ENCODE measurements at regions not wholly inside any gene's neighbourhood (a gene's known extent, or its start where the extent isn't known, plus 50 kb on each side); places are given as distances from the start of the nearest gene placed in this dataset.

DNA sequence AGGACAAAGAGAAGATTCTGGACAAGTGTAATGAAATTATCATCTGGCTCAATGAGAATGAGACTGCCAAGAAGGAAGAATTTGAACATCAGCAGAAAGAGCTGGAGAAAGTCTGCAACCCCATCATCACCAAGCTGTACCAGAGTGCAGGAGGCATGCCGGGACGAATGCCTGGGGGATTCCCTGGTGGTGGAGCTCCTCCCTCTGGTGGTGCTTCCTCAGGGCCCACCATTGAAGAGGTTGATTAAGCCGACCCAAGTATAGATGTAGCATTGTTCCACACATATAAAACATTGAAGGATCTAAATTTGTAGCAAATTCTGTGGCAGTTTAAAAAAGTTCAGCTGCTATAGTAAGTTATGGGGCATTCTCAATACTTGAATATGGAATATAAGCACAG is 174.3 kb upstream of the CCND2 start:
- no peak for DNase-seq

DNA sequence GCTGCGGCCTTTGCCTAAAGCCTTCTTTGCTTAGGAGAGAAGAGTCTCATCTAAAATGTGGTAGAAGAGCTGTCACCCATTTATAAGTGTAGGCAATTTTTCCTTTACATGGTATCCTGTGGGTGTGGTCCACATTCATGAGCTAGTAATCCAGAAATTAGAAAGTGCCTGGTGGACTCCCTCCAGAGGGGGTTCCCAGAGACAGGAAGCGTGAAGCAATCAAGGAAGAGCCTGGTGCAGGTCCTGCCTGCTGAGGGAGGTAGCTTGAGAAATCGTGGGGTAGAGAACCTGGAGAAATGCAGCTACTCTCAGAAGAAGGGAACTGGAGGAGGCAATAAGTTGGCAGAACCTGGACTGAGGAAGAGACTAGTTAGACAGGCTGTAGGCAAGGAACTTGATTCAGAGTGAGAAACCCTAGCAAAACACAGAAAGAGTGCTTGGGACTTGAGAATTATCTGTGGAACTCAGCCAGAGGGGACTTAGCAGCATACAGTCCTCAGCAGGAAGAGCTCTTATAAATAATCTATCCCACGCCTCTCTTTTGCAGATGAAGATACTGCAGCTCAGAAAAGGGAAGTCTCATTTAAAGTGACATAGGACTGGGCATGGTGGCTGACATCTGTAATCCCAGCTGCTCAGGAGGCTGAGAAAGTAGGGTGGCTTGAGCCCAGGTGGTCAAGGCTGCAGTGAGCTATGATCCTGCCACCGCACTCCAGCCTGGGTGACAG is 182.4 kb upstream of the CCND2 start:
- peak; percentile 9 for DNase-seq

DNA sequence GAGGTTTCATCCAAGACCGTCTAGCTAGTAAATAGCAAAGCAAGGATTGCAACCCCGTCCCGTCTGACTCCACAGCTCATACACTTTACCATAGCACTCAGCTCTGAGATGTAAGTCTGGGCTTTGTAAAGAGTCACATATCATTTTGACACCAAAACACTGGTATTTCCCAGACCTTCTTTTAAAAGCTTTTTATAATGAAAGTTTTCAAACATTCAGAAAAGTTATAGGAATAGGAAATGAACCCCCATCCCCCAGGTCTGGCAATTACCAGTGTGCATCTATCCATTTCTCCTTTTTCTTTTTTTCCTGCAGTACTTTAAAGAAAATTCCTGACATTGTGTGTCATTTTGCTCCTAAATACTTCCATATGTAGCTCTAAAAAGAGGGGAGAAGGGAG is 183.6 kb upstream of the CCND2 start:
- DNase-seq: peak; percentile 5

DNA sequence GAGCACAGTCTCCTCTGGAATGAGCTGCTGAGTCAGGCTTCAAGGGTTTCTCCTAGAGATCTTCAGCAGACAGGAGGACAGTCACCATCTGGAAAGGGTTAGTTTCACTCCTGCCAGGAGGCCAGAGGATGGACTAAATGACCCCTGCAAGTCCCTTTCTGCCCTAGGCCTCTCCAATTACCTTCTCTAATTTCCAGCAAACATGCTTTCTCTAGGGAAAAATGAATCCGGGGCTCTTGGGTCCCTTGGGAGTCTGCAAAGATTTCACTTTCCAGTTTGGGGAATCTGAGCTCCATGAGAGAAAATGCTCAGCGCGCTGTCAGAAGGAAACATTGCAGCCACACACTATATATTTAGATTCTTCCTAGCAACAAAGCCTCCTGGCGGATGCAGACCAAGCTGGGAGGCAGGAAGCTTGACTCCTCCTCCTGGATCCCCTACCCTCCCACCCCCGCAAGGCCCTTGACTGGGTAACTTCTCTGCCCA is 184.4 kb upstream of the CCND2 start:
- DNase-seq: peak; percentile 64

DNA sequence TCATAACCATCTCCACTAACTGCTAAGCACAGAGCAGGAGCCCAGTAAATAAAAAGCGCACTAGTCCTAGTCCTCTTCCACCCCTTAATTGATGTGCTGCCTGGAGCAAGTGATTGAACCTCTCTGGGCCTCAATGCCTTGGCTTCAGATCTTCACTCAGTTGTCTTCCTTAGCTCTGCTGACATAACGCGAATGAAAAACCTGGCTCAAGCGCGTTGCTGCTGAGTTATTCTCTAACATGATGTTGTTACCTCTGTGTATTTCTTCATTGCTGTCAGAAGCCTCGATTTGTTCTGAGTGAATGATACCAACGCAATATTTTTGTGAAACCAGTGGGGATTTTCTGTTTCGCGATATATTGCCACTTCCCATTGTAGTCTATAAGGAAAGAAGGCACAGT is 185.1 kb upstream of the CCND2 start:
- no peak for DNase-seq

DNA sequence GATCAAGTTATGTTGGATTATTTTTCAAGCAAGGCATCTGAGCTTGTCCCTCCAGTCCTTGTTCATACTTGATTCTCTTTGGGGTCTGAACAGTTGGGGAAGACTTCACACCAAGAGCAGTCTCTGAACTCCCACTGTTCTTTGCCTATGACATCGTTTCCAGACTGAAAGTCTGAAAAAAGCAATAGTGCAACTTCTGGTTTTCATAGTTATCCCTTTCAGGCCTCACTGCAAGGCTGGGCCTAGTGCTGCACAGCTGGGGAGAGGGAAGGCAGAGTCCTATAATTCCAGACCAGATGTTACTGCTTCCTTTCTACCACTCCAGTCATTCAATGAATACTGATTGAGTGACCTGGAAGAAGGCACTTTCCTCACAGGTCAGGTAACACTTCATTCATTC is 187.1 kb upstream of the CCND2 start:
- DNase-seq: no peak

DNA sequence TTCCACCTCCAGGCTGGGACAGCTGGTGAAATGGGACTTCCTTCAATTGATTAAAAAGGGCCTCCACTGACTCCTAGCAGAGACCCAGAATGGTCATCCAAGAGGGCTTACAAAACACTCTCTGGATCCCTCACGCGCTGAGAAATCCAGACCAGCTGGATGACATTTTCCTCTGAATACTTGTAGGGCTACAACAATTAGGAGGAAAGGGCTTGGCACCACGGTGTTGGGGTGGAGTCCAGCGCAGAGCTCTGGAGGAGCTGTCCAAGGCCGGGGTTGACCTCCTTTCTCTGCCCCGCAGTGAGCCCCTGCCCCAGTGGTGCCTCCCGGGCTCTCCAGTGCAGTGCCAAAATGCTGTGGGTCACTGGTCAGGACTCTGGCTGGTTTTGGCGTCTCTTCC is 189.0 kb upstream of the CCND2 start:
- no peak for DNase-seq

DNA sequence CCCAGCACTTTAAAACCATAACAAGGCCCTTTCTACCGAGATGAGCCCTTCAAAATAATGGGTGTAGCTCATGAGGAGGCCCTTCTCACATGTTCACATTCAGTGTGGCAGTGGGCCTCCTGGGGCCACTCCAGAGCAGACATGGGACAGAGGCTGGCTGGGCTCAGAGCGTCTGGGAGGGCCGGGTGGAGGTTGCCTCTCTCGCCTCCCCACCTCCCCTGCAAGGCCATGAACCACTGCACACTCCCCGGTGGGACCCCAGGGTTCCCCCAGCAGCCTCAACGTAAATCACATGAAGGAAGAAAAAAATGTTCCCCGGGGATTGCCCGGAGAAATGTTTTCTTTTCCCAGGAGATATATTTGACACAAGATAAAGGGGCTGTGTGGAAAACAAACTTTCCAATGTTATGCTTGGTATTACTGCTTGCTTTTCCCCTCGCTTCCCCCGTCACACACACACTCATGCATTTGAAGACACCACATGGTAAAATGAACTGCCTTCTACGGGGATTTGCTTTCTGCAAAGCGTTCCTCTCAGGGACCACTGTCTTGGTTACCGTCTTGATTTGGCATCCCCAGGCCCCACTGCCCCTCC is 190.7 kb upstream of the CCND2 start:
- DNase-seq: no peak

DNA sequence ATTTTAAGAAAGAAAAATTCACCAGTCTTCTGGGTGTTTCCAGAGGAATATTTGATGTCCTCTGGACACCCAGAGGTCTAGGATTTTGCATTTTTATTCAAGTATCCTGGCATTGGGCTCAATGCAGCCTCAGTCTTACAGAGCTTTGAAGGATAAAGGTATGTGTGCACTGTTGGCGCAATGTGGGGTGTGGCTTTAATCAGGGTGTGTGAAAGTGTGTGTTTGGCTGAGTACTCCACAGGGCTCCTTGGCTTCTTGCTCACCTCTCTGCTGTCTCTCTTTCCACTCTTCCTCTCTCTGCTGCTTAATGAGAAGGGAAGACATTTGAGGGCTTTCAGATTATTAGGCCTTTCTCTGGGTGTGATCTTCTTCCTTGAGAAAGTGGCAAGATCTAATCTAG is 193.3 kb upstream of the CCND2 start:
- no peak for DNase-seq

DNA sequence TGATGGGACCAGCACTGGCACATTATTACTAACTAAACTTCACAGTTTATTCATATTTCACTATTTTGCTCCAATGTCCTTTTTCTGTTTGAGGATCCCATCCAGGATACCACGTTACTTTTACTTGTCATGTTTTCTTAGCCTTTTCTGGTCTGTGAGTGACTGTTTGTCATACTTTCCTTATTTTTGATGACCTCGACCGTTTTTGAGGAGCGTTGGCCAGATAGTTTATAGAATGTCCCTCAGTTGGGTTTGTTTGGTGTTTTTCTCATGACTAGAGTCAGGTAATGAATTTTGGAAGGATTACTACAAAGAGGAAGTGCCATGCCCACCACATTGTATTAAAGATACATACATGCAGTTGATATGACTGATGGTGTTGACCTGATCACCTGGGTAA is 199.4 kb upstream of the CCND2 start:
- no peak for DNase-seq

DNA sequence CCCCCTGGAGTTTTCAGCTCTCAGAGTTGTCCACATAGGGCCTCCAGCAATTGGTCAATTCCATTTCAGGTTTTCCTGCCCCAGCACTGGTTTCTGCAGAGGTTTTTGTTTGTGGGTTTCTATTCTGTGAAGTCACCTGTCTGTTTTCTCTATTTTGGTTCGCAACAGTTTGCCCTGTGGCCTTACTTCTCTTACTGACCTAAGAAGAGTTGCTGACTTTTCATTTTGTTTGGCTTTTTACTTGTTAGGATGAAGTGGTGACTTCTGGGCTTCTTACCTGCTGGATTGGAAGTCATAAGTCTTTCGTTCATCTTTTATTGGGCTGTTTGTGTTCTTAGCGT is 196.4 kb upstream of the PARP11 start:
- no peak for DNase-seq

DNA sequence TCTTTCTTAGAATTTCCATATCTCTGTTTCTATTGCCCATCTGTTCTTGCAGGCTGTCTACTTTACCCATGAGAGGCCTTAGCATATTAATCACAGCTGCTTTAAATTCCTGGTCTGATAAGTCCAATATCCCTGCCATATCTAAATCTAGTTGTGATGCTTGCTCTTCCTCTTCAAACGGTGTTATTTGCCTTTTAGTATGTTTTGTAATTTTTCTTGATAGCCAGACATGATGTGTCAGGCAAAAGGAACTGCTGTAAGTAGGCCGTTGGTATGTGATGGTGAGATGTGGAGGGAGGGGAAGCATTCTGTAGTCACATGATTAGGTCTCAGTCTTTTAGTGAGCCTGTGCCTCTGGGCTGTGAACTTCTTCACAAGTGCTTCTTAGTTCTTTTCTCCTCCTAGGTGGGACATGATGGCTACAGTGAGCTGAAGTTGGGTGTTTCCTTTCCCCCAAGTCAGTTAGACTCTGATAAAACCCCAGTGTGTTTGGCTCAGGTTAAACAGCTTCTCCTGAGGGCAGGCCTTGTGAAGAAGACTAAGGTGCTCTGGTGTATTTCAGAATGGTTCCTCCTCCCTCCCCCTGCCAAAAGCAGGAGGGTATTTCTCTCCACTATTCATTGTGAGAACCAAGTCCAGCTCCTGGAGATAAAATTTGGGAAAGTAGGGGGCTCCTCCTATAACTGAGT is 195.9 kb upstream of the PARP11 start:
- peak; percentile 34 for DNase-seq

DNA sequence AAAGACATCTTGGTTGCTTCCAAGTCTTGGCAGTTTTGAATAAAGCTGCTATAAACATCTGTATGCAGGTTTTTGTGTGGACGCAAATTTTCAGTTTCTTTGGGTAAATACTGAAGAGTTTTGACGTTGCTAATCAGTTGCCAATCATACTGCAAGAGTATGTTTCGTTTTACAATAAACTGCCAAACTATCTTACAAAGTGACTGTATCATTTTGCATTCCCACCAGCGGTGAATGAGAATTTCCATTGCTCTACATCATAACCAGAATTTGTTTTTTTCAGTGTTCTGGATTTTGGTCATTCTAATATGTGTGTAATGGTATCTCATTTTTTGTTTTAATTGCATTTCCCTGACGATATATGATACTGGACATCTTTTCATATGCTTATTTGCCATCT is 190.8 kb upstream of the PARP11 start:
- no peak for DNase-seq

DNA sequence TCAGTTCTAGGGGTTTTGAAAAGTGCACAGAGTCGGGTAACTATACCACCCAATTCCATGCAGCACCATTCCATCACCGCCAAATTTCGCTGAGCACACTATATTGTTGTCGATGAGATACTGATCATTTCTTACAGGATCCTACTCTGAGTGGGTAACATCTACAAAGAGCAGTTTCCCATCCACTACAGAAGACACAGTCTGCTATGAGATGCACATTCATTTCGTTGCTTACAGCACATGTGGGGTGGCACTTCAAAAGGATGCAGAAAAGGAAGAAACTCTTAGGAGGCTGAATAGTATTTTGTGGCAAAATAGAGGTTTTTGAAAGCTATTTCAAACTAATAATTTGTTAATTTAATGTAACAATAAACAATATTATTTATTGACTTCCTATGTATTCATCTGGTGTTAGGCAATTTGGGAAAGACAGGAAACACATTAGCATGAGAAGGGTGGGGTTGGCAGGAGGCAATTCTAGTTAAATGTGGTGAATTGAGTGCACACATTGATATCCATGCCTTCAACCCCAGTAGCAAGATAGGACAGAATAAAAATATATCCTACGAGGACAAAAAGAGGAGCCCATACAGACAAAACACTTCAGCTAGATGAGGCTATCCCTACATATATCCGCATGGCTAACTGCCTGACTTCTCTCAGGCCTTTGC is 186.8 kb upstream of the PARP11 start:
- DNase-seq: no peak

DNA sequence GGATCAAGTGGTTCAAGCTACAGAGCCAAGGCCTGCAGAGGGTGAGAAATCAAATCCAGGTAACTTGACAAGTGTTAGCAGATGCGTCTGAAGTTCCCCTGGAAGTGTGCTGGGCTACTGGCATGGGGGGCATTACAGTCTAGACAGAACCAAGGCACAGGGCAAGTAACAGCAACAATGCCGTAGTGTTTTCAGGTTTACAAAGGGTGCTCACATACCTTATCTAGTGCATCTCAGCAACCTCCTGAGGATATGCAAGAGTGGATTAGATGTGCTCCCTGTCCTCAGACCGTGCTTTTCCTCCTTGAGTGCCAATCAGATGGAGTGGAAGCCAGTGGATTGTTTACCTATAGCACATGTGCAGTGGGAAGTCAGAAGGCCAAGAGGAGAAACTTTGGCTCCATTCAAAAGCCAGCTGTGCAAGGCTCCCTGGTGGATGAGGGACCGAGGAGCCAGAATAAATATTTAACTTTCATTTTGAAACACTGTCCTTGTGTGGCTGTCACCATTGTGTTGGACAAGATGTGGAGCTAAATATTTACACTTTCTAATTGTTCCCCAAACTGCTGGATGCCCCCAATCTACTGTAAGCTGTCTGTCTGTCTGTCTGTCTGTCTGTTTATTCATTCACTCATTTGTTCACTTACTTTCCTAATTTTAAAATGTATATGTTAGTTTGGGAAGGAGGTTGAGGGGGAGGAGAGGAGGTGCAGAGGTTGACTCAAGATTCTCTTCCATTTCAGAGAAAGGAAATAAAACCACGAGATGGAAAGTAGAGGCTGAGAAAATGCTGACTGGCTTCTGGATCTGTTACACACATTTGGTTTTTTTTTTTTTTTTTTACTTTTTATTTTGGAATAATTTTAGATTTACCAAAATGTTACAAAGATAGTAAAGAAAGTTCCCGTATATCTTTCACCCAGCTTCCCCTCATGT is 184.0 kb upstream of the PARP11 start:
- no peak for DNase-seq

DNA sequence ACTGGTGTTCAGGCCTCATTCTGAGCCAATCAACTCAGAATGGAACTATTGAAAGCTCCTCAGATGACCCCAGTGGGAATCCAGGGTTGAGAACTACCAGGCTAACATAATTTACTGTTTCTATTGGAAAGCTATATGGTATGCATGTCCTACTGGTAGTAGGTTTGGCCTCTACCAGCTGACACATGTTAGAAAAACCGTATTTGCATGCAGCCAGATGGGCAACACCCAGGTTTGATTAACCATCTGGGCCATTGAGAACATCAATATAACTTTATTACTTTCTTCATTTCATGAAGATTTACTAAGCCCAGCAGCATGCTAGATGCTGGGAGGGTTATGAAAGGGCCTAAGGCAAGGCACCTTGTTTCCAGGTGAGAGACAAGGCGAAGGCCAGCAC is 181.4 kb upstream of the PARP11 start:
- no peak for DNase-seq

DNA sequence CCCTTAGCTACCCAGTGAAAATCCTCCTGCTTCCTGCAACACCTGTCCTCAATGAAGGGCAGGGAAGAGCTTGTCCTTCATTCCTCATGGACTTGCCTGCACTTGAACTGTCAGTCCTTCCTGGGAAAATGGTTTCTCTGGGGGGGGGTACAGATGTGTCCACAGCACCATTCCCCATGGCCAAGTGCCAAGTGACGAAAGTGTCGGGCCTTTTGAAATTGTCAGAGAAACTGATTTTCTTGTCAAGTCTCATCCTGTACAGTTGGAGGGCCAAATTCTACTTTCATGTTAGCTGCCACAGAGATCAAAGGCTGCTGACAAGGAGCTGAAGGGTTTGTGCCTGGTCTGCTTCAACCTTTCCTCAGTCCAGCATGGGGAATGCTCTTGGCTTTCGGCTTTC is 179.5 kb upstream of the PARP11 start:
- DNase-seq: no peak

DNA sequence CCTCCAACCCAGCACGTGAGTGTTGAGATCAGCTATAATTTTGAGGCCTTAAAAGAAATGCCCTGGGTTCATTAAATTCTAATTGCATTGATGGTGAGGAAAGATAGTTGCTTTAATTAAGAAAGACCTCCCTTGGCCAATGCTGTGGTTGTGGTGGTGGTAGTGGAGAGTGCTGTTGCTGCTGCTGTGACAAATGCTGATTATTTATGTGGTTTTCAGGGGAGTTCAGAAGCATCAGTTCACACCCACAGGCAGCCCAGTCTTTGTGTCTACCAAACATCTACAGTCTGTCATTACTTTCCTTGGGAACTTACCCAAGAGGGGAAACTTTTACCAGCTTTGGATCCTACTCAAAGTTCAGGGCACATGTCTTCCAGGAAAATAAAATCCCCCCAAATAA is 178.4 kb upstream of the PARP11 start:
- no peak for DNase-seq

DNA sequence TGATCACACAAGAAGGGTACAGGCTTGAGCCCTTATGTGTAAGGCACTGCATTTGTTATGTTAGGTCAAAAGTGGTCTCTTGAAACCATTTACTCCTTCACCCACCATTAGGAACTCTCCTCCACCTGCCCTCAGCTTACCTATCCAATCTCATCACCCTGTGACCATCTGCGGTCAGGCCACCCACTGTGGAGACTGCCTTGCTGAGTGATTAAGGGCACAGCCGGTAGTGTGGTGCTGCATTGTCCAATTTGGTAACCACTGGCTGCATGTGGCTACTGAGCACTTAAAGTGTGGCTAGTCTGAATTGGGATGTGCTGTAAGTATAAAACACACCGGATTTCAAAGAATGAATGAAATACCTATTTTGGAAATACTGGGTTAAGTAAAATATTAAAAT is 177.1 kb upstream of the PARP11 start:
- no peak for DNase-seq

DNA sequence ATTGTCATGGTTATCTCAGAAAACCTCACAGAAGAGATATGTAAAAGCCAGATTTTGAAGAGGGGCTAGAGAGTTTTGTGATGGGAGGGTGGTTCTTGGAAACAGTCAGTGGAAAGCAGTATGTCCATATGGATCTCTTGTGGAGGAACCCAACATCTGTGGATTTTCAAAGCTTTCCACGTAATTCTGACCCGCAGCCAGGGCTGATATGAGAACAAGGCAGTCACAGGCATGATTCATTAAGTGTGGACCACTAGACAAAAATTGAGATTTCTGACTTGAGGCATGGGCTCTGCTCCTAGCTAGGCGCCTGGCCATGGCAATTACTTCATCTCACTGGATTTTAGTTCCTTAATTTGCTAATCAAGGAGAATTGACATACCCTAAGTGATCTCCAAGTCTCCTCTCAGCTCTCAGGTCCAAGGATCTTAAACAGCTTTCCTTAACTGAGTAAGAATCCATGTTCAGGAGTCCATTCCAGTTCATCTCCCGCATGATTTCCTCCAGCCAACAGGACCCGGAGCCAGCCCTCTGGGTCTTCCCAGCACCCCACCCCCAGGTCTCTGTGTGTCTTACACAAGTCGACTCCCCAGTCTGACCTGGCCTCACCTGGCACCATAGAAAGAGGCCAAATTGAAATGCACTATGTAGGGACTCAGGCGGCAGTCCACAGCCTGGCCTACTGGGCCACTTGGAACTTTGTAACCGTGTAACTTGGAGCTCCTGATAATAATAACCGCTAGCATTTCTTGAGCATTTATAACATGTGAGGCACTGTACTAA is 176.3 kb upstream of the PARP11 start:
- DNase-seq: no peak

DNA sequence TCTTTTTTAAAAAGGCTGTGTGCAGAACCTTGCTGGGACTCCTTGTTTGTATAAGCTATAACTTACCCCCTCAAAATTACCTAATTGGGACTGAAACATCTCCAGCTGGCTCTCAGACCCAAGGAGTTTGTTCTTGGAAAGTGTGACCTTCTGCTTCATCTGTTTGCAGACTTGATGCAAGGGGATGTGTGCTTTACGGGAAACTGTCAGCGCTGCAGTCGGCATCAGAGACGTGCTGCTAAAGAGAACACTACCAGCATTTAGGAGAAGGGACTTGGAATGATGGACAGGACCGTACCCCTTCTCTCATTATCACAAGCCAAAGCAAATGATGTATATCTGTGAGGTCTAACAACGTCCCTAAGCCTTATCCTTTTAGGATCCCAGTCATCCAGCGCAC is 174.2 kb upstream of the PARP11 start:
- DNase-seq: no peak

DNA sequence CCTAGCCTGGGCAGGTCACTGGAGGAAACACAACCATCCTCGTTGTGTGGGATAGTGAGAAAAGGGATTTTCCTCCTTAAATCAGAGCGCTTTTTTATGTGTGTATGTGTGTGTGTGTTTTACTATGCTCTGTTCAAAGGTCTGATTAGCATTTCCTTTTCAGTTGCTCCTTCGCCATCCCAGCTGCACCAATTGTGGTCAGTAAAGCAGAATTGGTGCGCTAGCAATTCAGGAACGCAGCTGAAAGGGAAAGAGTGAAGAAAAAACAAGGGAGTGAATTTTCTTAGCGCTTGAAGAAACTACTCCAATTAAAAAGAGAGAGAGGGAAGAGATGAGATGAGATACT is 173.3 kb upstream of the PARP11 start:
- DNase-seq: no peak

Measured in fibroblast of skin of back (primary cell).